22Rv1 (cell line): ENCODE measurements at regions not wholly inside any gene's neighbourhood (a gene's known extent, or its start where the extent isn't known, plus 50 kb on each side); places are given as distances from the start of the nearest gene placed in this dataset.

ENCODE experiments used
- CTCF ChIP-seq: fragments of 450-650 bp; IDR thresholded peaks from 2 replicates; pipeline ENCODE4 v1.5.1; 2017; ENCODE audit warnings: mild to moderate bottlenecking
- ZFX ChIP-seq: fragments of 450-650 bp; IDR thresholded peaks from 2 replicates; pipeline ENCODE4 v1.6.1; 2017; ENCODE audit warnings: antibody characterized with exemption, borderline replicate concordance

GRCh38 chr4:45925809-45926208 lies 198.0 kb downstream of the GABRG1 start:
- TF ChIP-seq CTCF: no peak
- no peak for TF ChIP-seq ZFX
